Coronary artery (tissue), 2 donors: ENCODE measurements at regions not wholly inside any gene's neighbourhood (a gene's known extent, or its start where the extent isn't known, plus 50 kb on each side); places are given as distances from the start of the nearest gene placed in this dataset.

Experiments
- DNase-seq: peaks from one replicate; pipeline ENCODE4 v3.0.0-alpha.2; 2017; ENCODE audit warnings: low spot score
- H3K27ac ChIP-seq, 2 donors: fragments of 200-600 bp; sonication (generic); one replicate each; pipeline ENCODE4 v1.5.1; 2016 to 2019
- H3K4me3 ChIP-seq: fragments of 200-600 bp; sonication (generic); 2 replicates; pipeline ENCODE4 v1.5.1; 2016; ENCODE audit warnings: mild to moderate bottlenecking, moderate library complexity
- CTCF ChIP-seq: fragments of 200-600 bp; sonication (generic); IDR thresholded peaks from one replicate; pipeline ENCODE4 v1.5.1; 2019; ENCODE audit warnings: antibody characterized with exemption

- Histone ChIP-seq H3K27ac (no peak overlapping the region), H3K4me3 (no peak overlapping the region)
- no peak for DNase-seq
- no peak for TF ChIP-seq CTCF
These were observed 325.1 kb downstream of the RND3 start for GRCh38 chr2:150162241-150162942.

- Histone ChIP-seq H3K4me3 (no peak overlapping the region), H3K27ac (no peak overlapping the region)
- no peak for TF ChIP-seq CTCF
- no peak for DNase-seq
These were observed 327.4 kb downstream of the RND3 start for GRCh38 chr2:150160058-150160457.

- no peak for DNase-seq
- Histone ChIP-seq H3K4me3 (no peak overlapping the region), H3K27ac (no peak overlapping the region)
- no peak for TF ChIP-seq CTCF
These were observed 328.2 kb downstream of the RND3 start for GRCh38 chr2:150159300-150159699.

- no peak for TF ChIP-seq CTCF
- Histone ChIP-seq H3K27ac (no peak overlapping the region), H3K4me3 (no peak overlapping the region)
- no peak for DNase-seq
These were observed 330.6 kb downstream of the RND3 start for GRCh38 chr2:150156876-150157275.

GRCh38 chr2:150156415-150156814 is 331.1 kb downstream of the RND3 start:
- no peak for TF ChIP-seq CTCF
- Histone ChIP-seq H3K27ac (no peak overlapping the region), H3K4me3 (no peak overlapping the region)
- DNase-seq: no peak

GRCh38 chr2:150154308-150154797 is 333.1 kb downstream of the RND3 start:
- TF ChIP-seq CTCF: no peak
- H3K27ac ChIP-seq: no peak overlapping the region
- no peak for DNase-seq
- H3K4me3 ChIP-seq: no peak overlapping the region

GRCh38 chr2:150153646-150154307 is 333.7 kb downstream of the RND3 start:
- Histone ChIP-seq H3K4me3 (no peak overlapping the region), H3K27ac (no peak overlapping the region)
- TF ChIP-seq CTCF: no peak
- DNase-seq: no peak
